ENCODE measurements at regions not wholly inside any gene's neighbourhood (a gene's known extent, or its start where the extent isn't known, plus 50 kb on each side); places are given as distances from the start of the nearest gene placed in this dataset.

- H3K4me3 ChIP-seq: no peak overlapping the region
- no peaks in the 10 kb centered on the region for H3K36me3 ChIP-seq
- DNase-seq (no peak), ATAC-seq (no peak)
- no peak overlapping the region for H3K27ac ChIP-seq
- H3K4me1 ChIP-seq: no peaks in the 10 kb centered on the region
- intact Hi-C loops (cut with DNase I): no loop called here
- H3K27me3 ChIP-seq: no peaks in the 10 kb centered on the region
- TF ChIP-seq CTCF (IDR thresholded peaks at IDR 0.05): no peak
- H3K9me3 ChIP-seq: no peaks in the 10 kb centered on the region
Measured at GRCh38 chr5:110031402-110032140, 341.8 kb downstream of the MAN2A1 start.

GRCh38 chr5:110032376-110032775, 342.6 kb downstream of the MAN2A1 start:
- intact Hi-C loops (cut with DNase I): no loop called here
- ATAC-seq: no peak
- Histone ChIP-seq H3K4me3 (no peak overlapping the region), H3K9me3 (no peaks in the 10 kb centered on the region), H3K27me3 (no peaks in the 10 kb centered on the region), H3K4me1 (no peaks in the 10 kb centered on the region), H3K27ac (no peak overlapping the region), H3K36me3 (no peaks in the 10 kb centered on the region)
- no peak for DNase-seq
- TF ChIP-seq CTCF (IDR thresholded peaks at IDR 0.05): no peak

- H3K27ac ChIP-seq: no peak overlapping the region
- ATAC-seq: no peak
- intact Hi-C loops (cut with DNase I): no loop called here
- H3K9me3 ChIP-seq: no peaks in the 10 kb centered on the region
- H3K27me3 ChIP-seq: no peaks in the 10 kb centered on the region
- no peaks in the 10 kb centered on the region for H3K4me1 ChIP-seq
- no peak for DNase-seq
- H3K36me3 ChIP-seq: no peaks in the 10 kb centered on the region
- TF ChIP-seq CTCF (IDR thresholded peaks at IDR 0.05): no peak
- H3K4me3 ChIP-seq: no peak overlapping the region
Measured at GRCh38 chr5:110034056-110034600, 344.4 kb downstream of the MAN2A1 start.

- DNase-seq: no peak
- intact Hi-C loops (cut with DNase I): no loop called here
- Histone ChIP-seq H3K9me3 (no peaks in the 10 kb centered on the region), H3K4me3 (no peak overlapping the region), H3K27ac (no peak overlapping the region), H3K27me3 (no peaks in the 10 kb centered on the region), H3K36me3 (no peaks in the 10 kb centered on the region), H3K4me1 (no peaks in the 10 kb centered on the region)
- TF ChIP-seq CTCF (IDR thresholded peaks at IDR 0.05): no peak
- no peak for ATAC-seq
Measured at GRCh38 chr5:110038297-110038997, 348.7 kb downstream of the MAN2A1 start.

- Histone ChIP-seq H3K36me3 (no peaks in the 10 kb centered on the region), H3K27ac (no peak overlapping the region), H3K9me3 (no peaks in the 10 kb centered on the region), H3K27me3 (no peaks in the 10 kb centered on the region), H3K4me1 (no peaks in the 10 kb centered on the region), H3K4me3 (no peak overlapping the region)
- intact Hi-C loops (cut with DNase I): no loop called here
- no peak for DNase-seq
- no peak for TF ChIP-seq CTCF (IDR thresholded peaks at IDR 0.05)
- ATAC-seq: no peak
Measured at GRCh38 chr5:110040178-110040577, 350.5 kb downstream of the MAN2A1 start.
